ENCODE measurements at regions not wholly inside any gene's neighbourhood (a gene's known extent, or its start where the extent isn't known, plus 50 kb on each side); places are given as distances from the start of the nearest gene placed in this dataset.

- no peak for TF ChIP-seq GLIS3 (CRISPR knock-in tag; IDR thresholded peaks at IDR 0.05)
- no peak for TF ChIP-seq ZNF70 (CRISPR knock-in tag; IDR thresholded peaks at IDR 0.05)
- TF ChIP-seq ARNTL (CRISPR knock-in tag; IDR thresholded peaks at IDR 0.05; ENCODE audit: borderline replicate concordance, low read depth) = no peak
- no peak for TF ChIP-seq ZNF8 (CRISPR knock-in tag; IDR thresholded peaks at IDR 0.05)
- no peak for ATAC-seq
Measured at GRCh38 chr12:108430926-108431325, 84.2 kb upstream of the FICD start.

GRCh38 chr12:108430245-108430644, 84.8 kb upstream of the FICD start:
- TF ChIP-seq ZNF70 (CRISPR knock-in tag; IDR thresholded peaks at IDR 0.05) (no peak), ZNF565 (CRISPR knock-in tag; conservative IDR thresholded peaks at IDR 0.05; ENCODE audit: low read depth) (no peak), ISL1 (CRISPR knock-in tag; IDR thresholded peaks at IDR 0.05) (no peak), BACH2 (CRISPR knock-in tag; IDR thresholded peaks at IDR 0.05; ENCODE audit: borderline replicate concordance) (no peak), CSDC2 (CRISPR knock-in tag; IDR thresholded peaks at IDR 0.05) (no peak), OSR1 (CRISPR knock-in tag; IDR thresholded peaks at IDR 0.05) (no peak), TOX (CRISPR knock-in tag; IDR thresholded peaks at IDR 0.05; ENCODE audit: borderline replicate concordance) (no peak), ARNTL (CRISPR knock-in tag; IDR thresholded peaks at IDR 0.05; ENCODE audit: borderline replicate concordance, low read depth) (no peak), ESRRG (CRISPR knock-in tag; IDR thresholded peaks at IDR 0.05) (no peak), CREB5 (CRISPR knock-in tag; IDR thresholded peaks at IDR 0.05; ENCODE audit: low read depth) (no peak), PATZ1 (CRISPR knock-in tag; IDR thresholded peaks at IDR 0.05; ENCODE audit: borderline replicate concordance) (no peak)
- no peak for ATAC-seq

- no peak for TF ChIP-seq TOX (CRISPR knock-in tag; IDR thresholded peaks at IDR 0.05; ENCODE audit: borderline replicate concordance)
- TF ChIP-seq ZFP3 (CRISPR knock-in tag; IDR thresholded peaks at IDR 0.05) = no peak
- no peak for TF ChIP-seq CSRNP3 (CRISPR knock-in tag; IDR thresholded peaks at IDR 0.05)
- no peak for TF ChIP-seq OSR1 (CRISPR knock-in tag; IDR thresholded peaks at IDR 0.05)
- no peak for TF ChIP-seq ISL1 (CRISPR knock-in tag; IDR thresholded peaks at IDR 0.05)
- TF ChIP-seq GLIS3 (CRISPR knock-in tag; IDR thresholded peaks at IDR 0.05) = no peak
- no peak for TF ChIP-seq BACH2 (CRISPR knock-in tag; IDR thresholded peaks at IDR 0.05; ENCODE audit: borderline replicate concordance)
- no peak for TF ChIP-seq RARB (CRISPR knock-in tag; IDR thresholded peaks at IDR 0.05)
- TF ChIP-seq TSHZ2 (CRISPR knock-in tag; IDR thresholded peaks at IDR 0.05) = no peak
- ATAC-seq = no peak
Measured at GRCh38 chr12:108425238-108425795, 86.2 kb upstream of the CMKLR1 start.

GRCh38 chr12:108424816-108425215, 85.7 kb upstream of the CMKLR1 start:
- TF ChIP-seq CREB5 (CRISPR knock-in tag; IDR thresholded peaks at IDR 0.05; ENCODE audit: low read depth) (no peak), CSRNP3 (CRISPR knock-in tag; IDR thresholded peaks at IDR 0.05) (no peak), ZFP3 (CRISPR knock-in tag; IDR thresholded peaks at IDR 0.05) (no peak), GLIS3 (CRISPR knock-in tag; IDR thresholded peaks at IDR 0.05) (no peak), TOX (CRISPR knock-in tag; IDR thresholded peaks at IDR 0.05; ENCODE audit: borderline replicate concordance) (no peak), OSR1 (CRISPR knock-in tag; IDR thresholded peaks at IDR 0.05) (no peak), ZC3H10 (CRISPR knock-in tag; IDR thresholded peaks at IDR 0.05) (no peak), POU6F1 (CRISPR knock-in tag; IDR thresholded peaks at IDR 0.05; ENCODE audit: borderline replicate concordance, low read depth) (no peak), CSDC2 (CRISPR knock-in tag; IDR thresholded peaks at IDR 0.05) (no peak), ZNF565 (CRISPR knock-in tag; conservative IDR thresholded peaks at IDR 0.05; ENCODE audit: low read depth) (no peak), ESRRG (CRISPR knock-in tag; IDR thresholded peaks at IDR 0.05) (no peak)
- no peak for ATAC-seq

Measured in SK-N-SH treated with all-trans-retinoic acid at 6 μM for 48 hours (cell line).